A549 (cell line): ENCODE measurements at regions not wholly inside any gene's neighbourhood (a gene's known extent, or its start where the extent isn't known, plus 50 kb on each side); places are given as distances from the start of the nearest gene placed in this dataset.

ENCODE experiments used
- ATAC-seq, 2 experiments: fragments of 200-7000 bp in 1 of 2; fragments of >200 bp in 1 of 2; cut with Nextera tagmentation in 1 of 2; cut with Tn5 transposase in 1 of 2; 3 replicates each; pipeline versions ENCODE4 v1.8.0 to v1.9.1; 2018 to 2020; ENCODE audit warnings: mild to moderate bottlenecking in 1 of 2, moderate library complexity in 1 of 2
- CTCF ChIA-PET: fragments of 300-600 bp; sonication (Branson Sonifier 250); formaldehyde crosslinking; extraction: SDS; loops from one replicate; lab custom pipeline; 2021; ENCODE audit warnings: antibody characterized with exemption, inconsistent platforms; lab: Yijun Ruan, JAX
- POLR2A ChIA-PET: fragments of 350-600 bp; formaldehyde crosslinking; extraction: SDS; loops from one replicate; lab custom pipeline; 2021; ENCODE audit warnings: antibody characterized with exemption, inconsistent platforms; lab: Yijun Ruan, JAX
- DNase-seq, 2 experiments: peaks; one replicate each; pipeline versions ENCODE4 v3.0.0 to v3.0.0-alpha.2; 2011 to 2016; ENCODE audit warnings: low read depth in 1 of 2, low spot score in 1 of 2
- FAIRE-seq: peaks from 2 replicates; lab custom pipeline; 2011; peaks lifted over from hg19 to GRCh38; lab: Jason Lieb, UNC
- H3K27ac ChIP-seq, 2 experiments: fragments of >200 bp; sonication (Bioruptor Twin); formaldehyde crosslinking; 3 replicates each; pipeline ENCODE4 v1.5.1; 2016 to 2017
- H3K4me1 ChIP-seq: fragments of >200 bp; sonication (Bioruptor Twin); formaldehyde crosslinking; 3 replicates; pipeline ENCODE4 v1.6.1; 2016
- H3K4me2 ChIP-seq: fragments of >200 bp; sonication (Bioruptor Twin); formaldehyde crosslinking; 3 replicates; pipeline ENCODE4 v1.6.1; 2016
- H3K4me3 ChIP-seq: fragments of >200 bp; sonication (Bioruptor Twin); formaldehyde crosslinking; 3 replicates; pipeline ENCODE4 v1.5.1; 2016
- H3K9me3 ChIP-seq: fragments of >200 bp; sonication (Bioruptor Twin); formaldehyde crosslinking; 3 replicates; pipeline ENCODE4 v1.6.1; 2016
- CBX2 ChIP-seq: fragments of 200-600 bp; sonication (generic); IDR thresholded peaks from 2 replicates; pipeline ENCODE4 v1.6.1; 2016; ENCODE audit warnings: low read depth, mild to moderate bottlenecking, borderline replicate concordance
- CBX8 ChIP-seq: fragments of 200-600 bp; sonication (generic); IDR thresholded peaks from 2 replicates; pipeline ENCODE4 v1.6.1; 2016
- CEBPB ChIP-seq, 2 experiments: fragments of >200 bp in 1 of 2; sonication (Bioruptor Twin) in 1 of 2; formaldehyde crosslinking in 1 of 2; IDR thresholded peaks; 2 replicates each; pipeline ENCODE4 v1.6.1; 2012 to 2016
- CHD2 ChIP-seq: fragments of 150-350 bp; IDR thresholded peaks from 2 replicates; pipeline ENCODE4 v1.6.1; 2014; ENCODE audit warnings: low read length; ENCODE audit not compliant: partially characterized antibody
- EHMT2 ChIP-seq: fragments of 200-600 bp; sonication (generic); IDR thresholded peaks from 2 replicates; pipeline ENCODE4 v1.6.1; 2016; ENCODE audit warnings: antibody characterized with exemption, low read depth, mild to moderate bottlenecking, moderate library complexity
- EP300 ChIP-seq, 2 experiments: fragments of >200 bp; sonication (Bioruptor Twin); formaldehyde crosslinking; IDR thresholded peaks; 2 replicates in 1 of 2; 3 replicates in 1 of 2; pipeline ENCODE4 v1.6.1; 2016 to 2017
- FOSB ChIP-seq: fragments of 250-450 bp; sonication (Bioruptor Pico); IDR thresholded peaks from 2 replicates; pipeline ENCODE4 v1.5.0; 2020; ENCODE audit warnings: mild to moderate bottlenecking, moderate library complexity
- GATA3 ChIP-seq: IDR thresholded peaks from 2 replicates; pipeline ENCODE4 v1.6.1; 2012; ENCODE audit warnings: borderline replicate concordance
- HDAC2 ChIP-seq: fragments of 200-600 bp; sonication (generic); IDR thresholded peaks from 2 replicates; pipeline ENCODE4 v1.6.1; 2016
- HEYL ChIP-seq: fragments of 250-450 bp; sonication (Bioruptor Pico); IDR thresholded peaks from 2 replicates; pipeline ENCODE4 v1.8.0; 2021; ENCODE audit warnings: mild to moderate bottlenecking, moderate library complexity
- HOXA7 ChIP-seq: fragments of 250-450 bp; sonication (Bioruptor Pico); IDR thresholded peaks from 2 replicates; pipeline ENCODE4 v1.5.0; 2020; ENCODE audit warnings: mild to moderate bottlenecking, moderate library complexity
- HOXB5 ChIP-seq: fragments of 250-450 bp; sonication (Bioruptor Pico); IDR thresholded peaks from 2 replicates; pipeline ENCODE4 v1.5.0; 2020; ENCODE audit warnings: mild to moderate bottlenecking, moderate library complexity
- JUN ChIP-seq, 2 experiments: fragments of >200 bp; sonication (Bioruptor Twin); formaldehyde crosslinking; IDR thresholded peaks; 2 replicates in 1 of 2; 3 replicates in 1 of 2; pipeline ENCODE4 v1.6.1; 2016 to 2017
- MAX ChIP-seq: IDR thresholded peaks from 2 replicates; pipeline ENCODE4 v1.6.1; 2012
- NFE2L2 ChIP-seq: fragments of 150-350 bp; conservative IDR thresholded peaks from 2 replicates; pipeline ENCODE4 v1.6.1; 2014; ENCODE audit warnings: low read length
- RFX5 ChIP-seq: fragments of 450-650 bp; IDR thresholded peaks from 2 replicates; pipeline ENCODE4 v1.7.1; 2014; ENCODE audit warnings: antibody characterized with exemption, mild to moderate bottlenecking, moderate library complexity
- SMC3 ChIP-seq: fragments of >200 bp; sonication (Bioruptor Twin); formaldehyde crosslinking; IDR thresholded peaks from 3 replicates; pipeline ENCODE4 v1.6.1; 2018; ENCODE audit warnings: inconsistent platforms
- ZC3H11A ChIP-seq: fragments of 450-650 bp; IDR thresholded peaks from 2 replicates; pipeline ENCODE4 v1.6.1; 2014; ENCODE audit warnings: antibody characterized with exemption, mild to moderate bottlenecking
- ZNF302 ChIP-seq: fragments of 250-450 bp; sonication (Bioruptor Pico); IDR thresholded peaks from 2 replicates; pipeline ENCODE4 v1.9.0; 2021; ENCODE audit warnings: inconsistent platforms, mild to moderate bottlenecking, moderate library complexity
- WGBS: methylation state at CpG from one replicate; pipeline ENCODE4 v1.1.6; 2017; ENCODE audit errors: missing lambda C conversion rate; 5-methylcytosine and 5-hydroxymethylcytosine counted together
- TF ChIP-seq, protein P1 (sequence below): fragments of 450-650 bp; IDR thresholded peaks from 2 replicates; pipeline ENCODE4 v1.6.1; 2014; ENCODE audit warnings: antibody characterized with exemption
- TF ChIP-seq, protein P2 (sequence below): fragments of >200 bp; sonication (Bioruptor Twin); formaldehyde crosslinking; IDR thresholded peaks from 2 replicates; pipeline ENCODE4 v1.6.1; 2016
- TF ChIP-seq, protein P3 (sequence below): fragments of 250-450 bp; sonication (Bioruptor Pico); IDR thresholded peaks from 2 replicates; pipeline ENCODE4 v1.5.0; 2021; ENCODE audit warnings: mild to moderate bottlenecking, moderate library complexity, borderline replicate concordance
- TF ChIP-seq, protein P4 (sequence below): fragments of 250-450 bp; sonication (Bioruptor Pico); IDR thresholded peaks from 2 replicates; pipeline ENCODE4 v1.5.0; 2020; ENCODE audit warnings: low read depth, mild to moderate bottlenecking, moderate library complexity
- TF ChIP-seq, protein P5 (sequence below): IDR thresholded peaks from 2 replicates; pipeline ENCODE4 v1.6.1; 2012

DNA sequence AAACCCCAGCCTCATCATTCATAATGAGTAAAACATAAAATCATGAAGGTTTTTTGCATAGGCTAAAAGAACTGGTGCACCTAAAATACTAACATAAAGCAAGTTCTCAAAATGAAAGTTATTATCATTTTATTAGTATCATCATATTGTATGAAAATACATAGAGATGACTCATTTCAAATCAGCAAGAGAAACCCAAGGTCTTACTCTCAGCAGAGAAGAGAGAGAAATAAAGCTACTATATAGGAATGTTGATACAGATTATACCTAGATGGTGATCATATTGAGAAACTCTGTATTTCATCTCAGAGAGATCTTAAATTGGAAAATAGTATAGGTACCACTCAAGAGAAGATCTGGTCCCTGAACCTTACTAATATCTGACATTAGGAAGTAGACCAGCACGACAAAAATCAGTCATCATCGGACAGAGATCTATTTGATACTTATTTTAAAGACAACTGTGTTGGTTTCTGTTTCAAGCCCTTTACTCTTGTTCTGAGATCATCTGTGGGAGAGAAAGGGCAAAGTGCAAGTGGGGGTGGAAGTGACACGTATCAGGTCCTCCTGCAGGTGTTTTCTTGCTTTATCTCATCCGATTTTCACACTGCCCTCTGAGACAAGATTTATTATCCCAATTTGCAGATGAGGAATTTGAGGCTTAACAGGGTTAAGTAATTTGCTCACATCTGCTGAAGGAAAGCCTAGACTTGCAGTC, 532.3 kb downstream of the MAFB start (continued):
- no peak for TF ChIP-seq JUN (IDR thresholded peaks at IDR 0.05)
- no peak for TF ChIP-seq MAX
- TF ChIP-seq RFX5 = no peak
- TF ChIP-seq SMC3 = no peak
- TF ChIP-seq CBX8 = no peak
- TF ChIP-seq EHMT2 = no peak

DNA sequence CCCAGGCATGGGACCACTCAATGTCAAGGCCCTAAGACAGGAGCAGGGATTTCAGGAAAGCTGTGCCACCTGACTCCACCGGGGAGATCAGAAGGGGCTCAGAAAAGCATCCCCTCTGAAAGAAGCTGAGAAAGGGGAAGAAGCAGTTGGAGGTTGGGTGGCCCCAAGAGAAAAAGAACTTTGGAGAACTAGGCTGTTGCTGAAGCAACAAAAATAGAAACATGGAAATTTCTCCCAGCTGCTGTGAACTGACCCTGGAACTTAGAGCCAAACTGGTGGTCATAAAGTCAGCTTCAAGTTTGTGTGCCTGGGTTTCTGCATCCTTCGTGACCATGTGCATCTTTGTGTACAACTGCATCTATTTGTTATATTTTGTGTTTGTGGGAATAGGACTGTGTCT, 534.5 kb downstream of the MAFB start:
- FAIRE-seq (no peak), ATAC-seq (no peak), DNase-seq (no peak)
- POLR2A ChIA-PET = no interaction called here
- H3K4me3 ChIP-seq = no peak overlapping the region
- H3K27ac ChIP-seq = no peak overlapping the region
- CTCF ChIA-PET = no interaction called here
- H3K4me2 ChIP-seq = no peak overlapping the region
- H3K9me3 ChIP-seq = no peaks in the 10 kb centered on the region
- H3K4me1 ChIP-seq = no peaks in the 10 kb centered on the region
- TF ChIP-seq NFE2L2 (no peak), ZC3H11A (no peak)
- TF ChIP-seq, protein P1, sequence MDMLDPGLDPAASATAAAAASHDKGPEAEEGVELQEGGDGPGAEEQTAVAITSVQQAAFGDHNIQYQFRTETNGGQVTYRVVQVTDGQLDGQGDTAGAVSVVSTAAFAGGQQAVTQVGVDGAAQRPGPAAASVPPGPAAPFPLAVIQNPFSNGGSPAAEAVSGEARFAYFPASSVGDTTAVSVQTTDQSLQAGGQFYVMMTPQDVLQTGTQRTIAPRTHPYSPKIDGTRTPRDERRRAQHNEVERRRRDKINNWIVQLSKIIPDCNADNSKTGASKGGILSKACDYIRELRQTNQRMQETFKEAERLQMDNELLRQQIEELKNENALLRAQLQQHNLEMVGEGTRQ = no peak
- WGBS = 6% methylated on average over 2 of the region's 2 CpGs

DNA sequence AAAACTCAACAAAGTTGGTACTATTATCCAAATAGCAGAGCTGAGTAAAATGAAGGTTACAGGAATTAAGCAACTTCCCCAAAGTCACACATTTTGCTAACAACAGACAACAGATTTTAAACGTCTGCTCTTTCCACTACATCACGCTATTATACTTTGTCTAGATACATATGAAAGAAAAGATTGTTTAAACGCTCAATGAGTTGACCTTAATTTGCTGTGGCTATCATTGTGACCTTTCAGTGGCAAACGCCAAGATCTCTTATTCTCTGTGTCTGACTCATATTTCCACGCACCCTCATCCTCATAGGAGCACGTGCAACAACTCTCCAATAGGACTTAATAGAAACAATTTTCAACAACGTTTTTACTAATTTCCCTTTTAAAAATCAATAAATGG, 540.1 kb downstream of the MAFB start:
- Histone ChIP-seq H3K4me3 (no peak overlapping the region), H3K4me1 (no peaks in the 10 kb centered on the region), H3K4me2 (no peak overlapping the region), H3K9me3 (no peaks in the 10 kb centered on the region), H3K27ac (no peak overlapping the region)
- TF ChIP-seq ZNF302 (CRISPR knock-in tag) (no peak), HOXB5 (no peak), HDAC2 (no peak), GATA3 (no peak), CHD2 (no peak), HEYL (CRISPR knock-in tag) (no peak), CEBPB (IDR thresholded peaks at IDR 0.05) (no peak), FOSB (no peak), EHMT2 (no peak), JUN (IDR thresholded peaks at IDR 0.05) (no peak), EP300 (IDR thresholded peaks at IDR 0.05) (no peak), HOXA7 (CRISPR knock-in tag) (no peak), CBX2 (no peak)
- TF ChIP-seq, protein P2, sequence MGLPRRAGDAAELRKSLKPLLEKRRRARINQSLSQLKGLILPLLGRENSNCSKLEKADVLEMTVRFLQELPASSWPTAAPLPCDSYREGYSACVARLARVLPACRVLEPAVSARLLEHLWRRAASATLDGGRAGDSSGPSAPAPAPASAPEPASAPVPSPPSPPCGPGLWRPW = no peak
- TF ChIP-seq, protein P3, sequence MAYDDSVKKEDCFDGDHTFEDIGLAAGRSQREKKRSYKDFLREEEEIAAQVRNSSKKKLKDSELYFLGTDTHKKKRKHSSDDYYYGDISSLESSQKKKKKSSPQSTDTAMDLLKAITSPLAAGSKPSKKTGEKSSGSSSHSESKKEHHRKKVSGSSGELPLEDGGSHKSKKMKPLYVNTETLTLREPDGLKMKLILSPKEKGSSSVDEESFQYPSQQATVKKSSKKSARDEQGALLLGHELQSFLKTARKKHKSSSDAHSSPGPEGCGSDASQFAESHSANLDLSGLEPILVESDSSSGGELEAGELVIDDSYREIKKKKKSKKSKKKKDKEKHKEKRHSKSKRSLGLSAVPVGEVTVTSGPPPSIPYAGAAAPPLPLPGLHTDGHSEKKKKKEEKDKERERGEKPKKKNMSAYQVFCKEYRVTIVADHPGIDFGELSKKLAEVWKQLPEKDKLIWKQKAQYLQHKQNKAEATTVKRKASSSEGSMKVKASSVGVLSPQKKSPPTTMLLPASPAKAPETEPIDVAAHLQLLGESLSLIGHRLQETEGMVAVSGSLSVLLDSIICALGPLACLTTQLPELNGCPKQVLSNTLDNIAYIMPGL (CRISPR knock-in tag) = no peak
- TF ChIP-seq, protein P4, sequence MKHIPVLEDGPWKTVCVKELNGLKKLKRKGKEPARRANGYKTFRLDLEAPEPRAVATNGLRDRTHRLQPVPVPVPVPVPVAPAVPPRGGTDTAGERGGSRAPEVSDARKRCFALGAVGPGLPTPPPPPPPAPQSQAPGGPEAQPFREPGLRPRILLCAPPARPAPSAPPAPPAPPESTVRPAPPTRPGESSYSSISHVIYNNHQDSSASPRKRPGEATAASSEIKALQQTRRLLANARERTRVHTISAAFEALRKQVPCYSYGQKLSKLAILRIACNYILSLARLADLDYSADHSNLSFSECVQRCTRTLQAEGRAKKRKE (CRISPR knock-in tag) = no peak
- TF ChIP-seq, protein P5, sequence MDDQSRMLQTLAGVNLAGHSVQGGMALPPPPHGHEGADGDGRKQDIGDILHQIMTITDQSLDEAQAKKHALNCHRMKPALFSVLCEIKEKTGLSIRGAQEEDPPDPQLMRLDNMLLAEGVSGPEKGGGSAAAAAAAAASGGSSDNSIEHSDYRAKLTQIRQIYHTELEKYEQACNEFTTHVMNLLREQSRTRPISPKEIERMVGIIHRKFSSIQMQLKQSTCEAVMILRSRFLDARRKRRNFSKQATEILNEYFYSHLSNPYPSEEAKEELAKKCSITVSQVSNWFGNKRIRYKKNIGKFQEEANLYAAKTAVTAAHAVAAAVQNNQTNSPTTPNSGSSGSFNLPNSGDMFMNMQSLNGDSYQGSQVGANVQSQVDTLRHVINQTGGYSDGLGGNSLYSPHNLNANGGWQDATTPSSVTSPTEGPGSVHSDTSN = no peak
- TF ChIP-seq, protein P1 = no peak
- DNase-seq = no peak
- no peak for FAIRE-seq
- CTCF ChIA-PET = no interaction called here
- no peak for ATAC-seq
- 3% methylated on average over 7 of the region's 7 CpGs for WGBS
- POLR2A ChIA-PET = no interaction called here
